NB4 (cell line): ENCODE measurements at regions not wholly inside any gene's neighbourhood (a gene's known extent, or its start where the extent isn't known, plus 50 kb on each side); places are given as distances from the start of the nearest gene placed in this dataset.
A peak's percentile ranks its signal among the peaks of the same experiment; 100 is the strongest.

Source experiments
- DNase-seq: peaks from one replicate; pipeline ENCODE4 v3.0.0; 2010; ENCODE audit warnings: low read depth
- H3K4me3 ChIP-seq: one replicate; pipeline ENCODE4 v1.5.1; 2011; ENCODE audit warnings: mild to moderate bottlenecking, low read depth, low read length, moderate library complexity
- CTCF ChIP-seq: IDR thresholded peaks from one replicate; pipeline ENCODE4 v1.5.1; 2012; ENCODE audit warnings: low read depth, low read length
- MAX ChIP-seq: IDR thresholded peaks from 2 replicates; pipeline ENCODE4 v1.6.1; 2011; ENCODE audit warnings: low read depth, low read length
- MYC ChIP-seq: IDR thresholded peaks from 2 replicates; pipeline ENCODE4 v1.6.1; 2011; ENCODE audit warnings: low read depth, low read length
- POLR2A ChIP-seq: IDR thresholded peaks from 2 replicates; pipeline ENCODE4 v1.6.1; 2011; ENCODE audit warnings: mild to moderate bottlenecking; ENCODE audit not compliant: insufficient read length; ENCODE audit errors: extremely low read depth

GRCh38 chr10:30256084-30256483, 93.0 kb downstream of the MTPAP start:
- TF ChIP-seq MYC (no peak), CTCF (no peak), MAX (no peak), POLR2A (no peak)
- H3K4me3 ChIP-seq, result no peak overlapping the region
- DNase-seq, result no peak

GRCh38 chr10:30254926-30255325, 94.2 kb downstream of the MTPAP start:
- no peak overlapping the region for H3K4me3 ChIP-seq
- no peak for DNase-seq
- no peak for TF ChIP-seq POLR2A
- no peak for TF ChIP-seq MYC
- TF ChIP-seq CTCF, result no peak
- no peak for TF ChIP-seq MAX

GRCh38 chr10:30248728-30249127, 100.3 kb downstream of the MTPAP start:
- TF ChIP-seq POLR2A, result no peak
- DNase-seq, result no peak
- no peak overlapping the region for H3K4me3 ChIP-seq

GRCh38 chr10:30247704-30248103, 101.4 kb downstream of the MTPAP start:
- DNase-seq, result peak; percentile 62
- no peak for TF ChIP-seq CTCF
- TF ChIP-seq MYC, result no peak
- no peak for TF ChIP-seq POLR2A
- no peak for TF ChIP-seq MAX
- H3K4me3 ChIP-seq, result no peak overlapping the region

- DNase-seq, result no peak
- TF ChIP-seq POLR2A (no peak), MAX (no peak), CTCF (no peak), MYC (no peak)
- H3K4me3 ChIP-seq, result no peak overlapping the region
Observed at GRCh38 chr10:30241422-30242110, 107.5 kb downstream of the MTPAP start.

GRCh38 chr10:30238836-30239235, 110.2 kb downstream of the MTPAP start:
- no peak for TF ChIP-seq MAX
- no peak for TF ChIP-seq POLR2A
- no peak for TF ChIP-seq CTCF
- no peak for TF ChIP-seq MYC
- H3K4me3 ChIP-seq, result no peak overlapping the region
- DNase-seq, result no peak
